ENCODE measurements at regions not wholly inside any gene's neighbourhood (a gene's known extent, or its start where the extent isn't known, plus 50 kb on each side); places are given as distances from the start of the nearest gene placed in this dataset.

- DNase-seq: no peak
- TF ChIP-seq EZH2phosphoT487 (IDR thresholded peaks at IDR 0.05; ENCODE audit: low read length) (no peak), EZH2 (optimal IDR thresholded peaks at IDR 0.05; ENCODE audit: low read depth, low read length) (no peak), CTCF (IDR thresholded peaks at IDR 0.05; ENCODE audit: low read length) (no peak)
- no peak overlapping the region for H2AFZ ChIP-seq (ENCODE audit: low read length)
- no peaks in the 10 kb centered on the region for H3K9me3 ChIP-seq (replicated peaks; ENCODE audit: insufficient read depth, low read length)
- no peaks in the 10 kb centered on the region for H3K9me2 ChIP-seq (replicated peaks; ENCODE audit: insufficient read depth, low read length)
- no peak overlapping the region for H3K4me2 ChIP-seq (ENCODE audit: low read depth, low read length)
- peaks cover 5% of the 10 kb centered on the region; the same call in 1 of the 2 replicates for H3K27me3 ChIP-seq (replicated peaks; ENCODE audit: insufficient read depth, low read length)
- no peaks in the 10 kb centered on the region for H3K79me2 ChIP-seq (ENCODE audit: low read length)
- no peak overlapping the region for H3K9ac ChIP-seq (ENCODE audit: low read length)
- H3K4me3 ChIP-seq (ENCODE audit: low read length): no peak overlapping the region
- no peaks in the 10 kb centered on the region for H3K4me1 ChIP-seq (ENCODE audit: low read length)
- no peaks in the 10 kb centered on the region for H4K20me1 ChIP-seq (ENCODE audit: insufficient read depth, low read length)
- no peaks in the 10 kb centered on the region for H3K36me3 ChIP-seq (replicated peaks; ENCODE audit: insufficient read depth, low read length)
- H3K27ac ChIP-seq (ENCODE audit: low read length): no peak overlapping the region
- no peaks in the 10 kb centered on the region for H3F3A ChIP-seq (ENCODE audit: insufficient read depth, low read length)
Measured at GRCh38 chr22:48428631-48429371, 1398.9 kb downstream of the BRD1 start.

GRCh38 chr22:48427731-48428211, 1399.9 kb downstream of the BRD1 start:
- no peak overlapping the region for H3K27ac ChIP-seq (ENCODE audit: low read length)

GRCh38 chr22:48426466-48427380, 1401.0 kb downstream of the BRD1 start:
- Histone ChIP-seq H3K4me2 (ENCODE audit: low read depth, low read length) (no peak overlapping the region), H3K27ac (ENCODE audit: low read length) (no peak overlapping the region), H3K27me3 (replicated peaks; ENCODE audit: insufficient read depth, low read length) (no peaks in the 10 kb centered on the region; the same call in 1 of the 2 replicates), H3K79me2 (ENCODE audit: low read length) (no peaks in the 10 kb centered on the region), H3K4me3 (ENCODE audit: low read length) (no peak overlapping the region), H3K9me3 (replicated peaks; ENCODE audit: insufficient read depth, low read length) (no peaks in the 10 kb centered on the region), H2AFZ (ENCODE audit: low read length) (no peak overlapping the region), H3F3A (ENCODE audit: insufficient read depth, low read length) (no peaks in the 10 kb centered on the region), H3K9me2 (replicated peaks; ENCODE audit: insufficient read depth, low read length) (no peaks in the 10 kb centered on the region), H3K4me1 (ENCODE audit: low read length) (no peaks in the 10 kb centered on the region), H3K9ac (ENCODE audit: low read length) (no peak overlapping the region), H3K36me3 (replicated peaks; ENCODE audit: insufficient read depth, low read length) (no peaks in the 10 kb centered on the region), H4K20me1 (ENCODE audit: insufficient read depth, low read length) (no peaks in the 10 kb centered on the region)
- no peak for DNase-seq
- no peak for TF ChIP-seq EZH2phosphoT487 (IDR thresholded peaks at IDR 0.05; ENCODE audit: low read length)
- no peak for TF ChIP-seq EZH2 (optimal IDR thresholded peaks at IDR 0.05; ENCODE audit: low read depth, low read length)
- TF ChIP-seq CTCF (IDR thresholded peaks at IDR 0.05; ENCODE audit: low read length): no peak

More at GRCh38 chr22:48427731-48428211, 1399.9 kb downstream of the BRD1 start:
- no peak for TF ChIP-seq CTCF (IDR thresholded peaks at IDR 0.05; ENCODE audit: low read length)
- TF ChIP-seq EZH2phosphoT487 (IDR thresholded peaks at IDR 0.05; ENCODE audit: low read length): no peak
- TF ChIP-seq EZH2 (optimal IDR thresholded peaks at IDR 0.05; ENCODE audit: low read depth, low read length): no peak
- no peak for DNase-seq
- H3K9ac ChIP-seq (ENCODE audit: low read length): no peak overlapping the region
- H3K9me3 ChIP-seq (replicated peaks; ENCODE audit: insufficient read depth, low read length): no peaks in the 10 kb centered on the region
- no peaks in the 10 kb centered on the region for H3F3A ChIP-seq (ENCODE audit: insufficient read depth, low read length)
- no peak overlapping the region for H3K4me2 ChIP-seq (ENCODE audit: low read depth, low read length)
- H3K36me3 ChIP-seq (replicated peaks; ENCODE audit: insufficient read depth, low read length): no peaks in the 10 kb centered on the region
- H4K20me1 ChIP-seq (ENCODE audit: insufficient read depth, low read length): no peaks in the 10 kb centered on the region
- H3K4me1 ChIP-seq (ENCODE audit: low read length): no peaks in the 10 kb centered on the region
- no peak overlapping the region for H2AFZ ChIP-seq (ENCODE audit: low read length)
- H3K4me3 ChIP-seq (ENCODE audit: low read length): no peak overlapping the region
- no peaks in the 10 kb centered on the region for H3K79me2 ChIP-seq (ENCODE audit: low read length)
- H3K27me3 ChIP-seq (replicated peaks; ENCODE audit: insufficient read depth, low read length): no peaks in the 10 kb centered on the region; the same call in 1 of the 2 replicates
- H3K9me2 ChIP-seq (replicated peaks; ENCODE audit: insufficient read depth, low read length): no peaks in the 10 kb centered on the region

Data from MM.1S (cell line).